GM19023 (cell line): ENCODE measurements at regions not wholly inside any gene's neighbourhood (a gene's known extent, or its start where the extent isn't known, plus 50 kb on each side); places are given as distances from the start of the nearest gene placed in this dataset.
"Not testable (repeated sequence)": the region's sequence is repeated elsewhere in the genome, so short reads cannot be mapped to it uniquely, and the experiment has no call there.

Experiments used
- ATAC-seq: cut with Tn5 transposase; IDR thresholded peaks from one replicate; pipeline ENCODE4 v1.9.1; 2021; ENCODE audit warnings: mild to moderate bottlenecking, moderate library complexity; ENCODE audit not compliant: unreplicated experiment

- no peak for ATAC-seq
These were observed 459.5 kb upstream of the FAR2 start for GRCh38 chr12:28689398-28690175.

GRCh38 chr12:28693565-28694219, 455.4 kb upstream of the FAR2 start:
- no peak for ATAC-seq

- ATAC-seq, result no peak
These were observed 450.5 kb upstream of the FAR2 start for GRCh38 chr12:28698553-28698952.

- no peak for ATAC-seq
These were observed 450.0 kb upstream of the FAR2 start for GRCh38 chr12:28699029-28699428.

GRCh38 chr12:28700161-28700560, 448.9 kb upstream of the FAR2 start:
- ATAC-seq, result no peak

- ATAC-seq, result no peak
These were observed 444.5 kb upstream of the FAR2 start for GRCh38 chr12:28704477-28705169.

GRCh38 chr12:28708918-28709371, 440.1 kb upstream of the FAR2 start:
- no peak for ATAC-seq

- no peak for ATAC-seq
These were observed 438.9 kb upstream of the FAR2 start for GRCh38 chr12:28709986-28710685.

GRCh38 chr12:28710882-28711281, 438.2 kb upstream of the FAR2 start:
- no peak for ATAC-seq

GRCh38 chr12:28711421-28711820, 437.7 kb upstream of the FAR2 start:
- no peak for ATAC-seq

- ATAC-seq, result no peak
These were observed 406.3 kb upstream of the FAR2 start for GRCh38 chr12:28742791-28743190.

- no peak for ATAC-seq
These were observed 402.2 kb upstream of the FAR2 start for GRCh38 chr12:28746734-28747325.

- no peak for ATAC-seq
These were observed 398.0 kb upstream of the FAR2 start for GRCh38 chr12:28750946-28751685.

GRCh38 chr12:28755027-28755426, 394.1 kb upstream of the FAR2 start:
- no peak for ATAC-seq

GRCh38 chr12:28759333-28759732, 389.7 kb upstream of the FAR2 start:
- ATAC-seq, result no peak

- ATAC-seq, result not testable (repeated sequence)
These were observed 388.8 kb upstream of the FAR2 start for GRCh38 chr12:28760040-28760903.

- not testable (repeated sequence) for ATAC-seq
These were observed 387.2 kb upstream of the FAR2 start for GRCh38 chr12:28761897-28762296.

- ATAC-seq, result no peak
These were observed 382.7 kb upstream of the FAR2 start for GRCh38 chr12:28766398-28766797.

- ATAC-seq, result no peak
These were observed 381.2 kb upstream of the FAR2 start for GRCh38 chr12:28767836-28768348.
